Ramos (cell line): ENCODE measurements at regions not wholly inside any gene's neighbourhood (a gene's known extent, or its start where the extent isn't known, plus 50 kb on each side); places are given as distances from the start of the nearest gene placed in this dataset.
"Not testable (repeated sequence)": the region's sequence is repeated elsewhere in the genome, so short reads cannot be mapped to it uniquely, and the experiment has no call there.

Experiments
- in situ Hi-C: fragments of 300-500 bp; cut with MboI; formaldehyde crosslinking; loops from one replicate; pipeline ENCODE4 v1.14.3; 2022; ENCODE audit warnings: low sequenced_read_pairs; ENCODE audit not compliant: unreplicated experiment

DNA sequence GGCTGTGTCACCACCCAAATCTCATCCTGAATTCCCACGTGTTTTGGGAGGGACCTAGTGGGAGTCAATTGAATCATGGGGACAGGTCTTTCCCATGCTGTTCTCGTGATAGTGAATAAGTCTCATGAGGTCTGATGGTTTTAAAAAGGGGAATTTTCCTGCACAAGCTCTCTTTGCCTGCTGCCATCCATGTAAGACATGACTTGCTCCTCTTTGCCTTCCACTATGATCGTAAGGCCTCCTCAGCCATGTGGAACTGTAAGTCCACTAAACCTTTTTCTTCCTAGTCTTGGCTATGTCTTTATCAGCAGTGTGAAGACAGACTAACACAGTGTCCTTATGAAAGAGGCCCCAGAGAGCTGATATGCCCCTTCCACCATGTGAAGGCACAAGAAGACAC lies 230.9 kb upstream of the ACTBL2 start:
- in situ Hi-C loops, result not testable (repeated sequence)

GRCh38 chr5:57711946-57712345 lies 229.3 kb upstream of the ACTBL2 start:
- in situ Hi-C loops, result no loop called here

GRCh38 chr5:57711471-57711870 lies 228.9 kb upstream of the ACTBL2 start:
- in situ Hi-C loops, result no loop called here

DNA sequence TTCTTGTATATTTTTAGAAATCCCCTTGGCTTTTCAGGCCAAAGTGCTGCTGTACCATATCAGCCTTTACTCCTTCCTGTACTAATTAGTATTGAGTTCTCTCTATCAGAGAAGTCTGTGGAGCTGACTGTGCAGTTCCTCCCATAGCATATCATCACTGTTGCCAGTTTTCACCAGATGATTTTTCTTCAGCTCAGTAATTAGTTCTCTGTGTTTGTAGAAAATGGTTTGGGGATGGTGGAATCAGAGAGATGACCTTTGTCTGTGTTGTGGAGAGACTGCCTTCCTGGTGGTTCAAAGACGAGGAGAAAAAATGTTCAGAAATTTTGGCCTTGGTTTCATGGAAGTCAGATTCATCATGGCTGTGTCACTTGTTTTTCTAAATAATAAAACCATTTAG lies 227.5 kb upstream of the ACTBL2 start:
- in situ Hi-C loops, result no loop called here

- in situ Hi-C loops, result no loop called here
Measured at GRCh38 chr5:57705769-57706168, 223.2 kb upstream of the ACTBL2 start.

DNA sequence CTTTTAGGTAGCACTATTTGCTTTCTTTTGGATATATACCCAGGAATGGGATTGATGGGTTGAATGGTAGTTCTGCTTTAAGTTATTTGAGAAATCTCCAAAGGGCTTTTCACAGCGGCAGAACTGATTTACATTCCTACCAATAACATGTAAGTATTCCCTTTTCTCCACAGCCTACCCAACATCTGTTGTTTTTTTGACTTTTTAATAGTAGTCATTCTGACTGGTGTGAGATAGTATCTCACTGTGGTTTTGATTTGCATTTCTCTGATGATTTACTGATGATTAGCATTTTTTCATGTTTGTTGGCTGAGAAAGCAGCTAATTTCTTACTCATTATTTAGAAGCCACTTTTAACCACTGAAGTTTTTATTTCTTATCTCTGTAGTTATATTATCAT lies 221.1 kb upstream of the ACTBL2 start:
- in situ Hi-C loops, result no loop called here

- in situ Hi-C loops, result no loop called here
Measured at GRCh38 chr5:57700484-57700883, 217.9 kb upstream of the ACTBL2 start.

GRCh38 chr5:57700072-57700471 lies 217.5 kb upstream of the ACTBL2 start:
- in situ Hi-C loops, result no loop called here

GRCh38 chr5:57698802-57699201 lies 216.2 kb upstream of the ACTBL2 start:
- in situ Hi-C loops, result no loop called here

DNA sequence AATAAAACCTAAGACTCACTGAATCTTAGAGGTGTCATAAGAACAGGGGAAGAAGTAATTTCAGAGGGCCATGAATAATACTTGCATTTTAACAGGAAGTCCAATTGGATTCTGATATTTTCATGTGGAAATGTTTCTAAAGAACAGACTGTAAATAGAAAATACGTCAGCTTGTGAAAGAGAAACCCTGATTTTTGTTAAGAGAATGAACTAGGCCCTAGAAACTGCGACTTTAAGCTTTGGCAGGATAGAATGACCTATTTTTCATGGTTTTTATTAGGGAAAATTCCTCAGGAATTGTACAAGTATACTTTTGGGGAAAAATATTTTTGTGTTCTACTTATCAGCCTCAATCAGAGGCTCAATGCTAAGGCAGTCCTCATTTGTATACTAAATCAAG lies 215.5 kb upstream of the ACTBL2 start:
- in situ Hi-C loops, result no loop called here

DNA sequence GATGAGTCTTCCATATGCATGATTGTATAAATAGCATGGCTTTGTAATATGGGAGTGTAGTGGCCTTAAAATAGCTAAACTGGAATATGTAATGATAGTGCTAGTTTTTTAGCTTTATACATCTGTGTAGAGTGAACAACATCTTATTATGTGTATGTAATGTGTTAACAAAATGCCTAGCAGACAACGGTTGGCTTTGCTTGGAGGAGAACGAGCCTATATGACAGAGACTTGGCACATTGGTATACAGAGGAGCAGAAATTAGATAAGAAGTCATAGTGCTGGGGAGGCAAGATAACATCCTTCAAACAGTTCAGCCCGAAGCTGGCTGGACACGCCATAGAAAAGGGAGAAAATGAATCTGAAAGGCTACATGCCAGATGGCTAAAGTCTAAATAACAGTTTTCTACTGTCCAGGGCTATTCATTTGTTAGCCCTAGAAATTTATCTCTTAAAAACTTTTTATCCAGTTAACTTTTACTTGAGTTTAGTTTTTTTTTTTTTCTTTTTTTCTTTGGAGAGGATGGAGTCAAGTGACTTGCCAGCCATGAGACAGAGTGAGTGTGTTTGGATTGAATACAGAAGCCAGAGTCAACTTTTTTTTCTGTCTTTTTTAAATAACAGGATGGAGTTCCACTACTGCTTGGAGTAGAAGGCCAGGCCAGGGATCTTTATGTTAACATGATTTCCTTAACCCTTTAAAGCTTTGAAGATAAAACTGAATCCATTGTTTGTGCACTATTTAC lies 214.4 kb upstream of the ACTBL2 start:
- in situ Hi-C loops, result no loop called here

DNA sequence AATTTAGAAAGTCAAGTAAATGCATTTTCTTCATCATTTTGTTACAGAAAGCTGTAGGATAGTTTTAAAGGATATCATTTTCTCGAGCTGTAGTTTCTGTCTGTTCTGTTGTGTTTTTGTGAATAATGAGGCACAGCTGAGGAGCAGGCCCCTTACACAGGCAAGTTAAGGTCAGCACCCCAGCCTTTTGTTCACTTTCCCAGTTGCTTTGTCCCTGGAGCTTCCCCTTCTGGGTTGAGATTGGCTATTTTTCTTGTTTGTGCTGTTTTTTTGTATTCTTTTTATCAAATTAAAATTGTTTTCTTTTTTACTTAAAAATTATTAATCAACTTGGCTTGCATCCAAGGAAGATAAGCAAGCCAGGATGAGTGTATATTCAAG lies 213.8 kb upstream of the ACTBL2 start:
- in situ Hi-C loops, result no loop called here

DNA sequence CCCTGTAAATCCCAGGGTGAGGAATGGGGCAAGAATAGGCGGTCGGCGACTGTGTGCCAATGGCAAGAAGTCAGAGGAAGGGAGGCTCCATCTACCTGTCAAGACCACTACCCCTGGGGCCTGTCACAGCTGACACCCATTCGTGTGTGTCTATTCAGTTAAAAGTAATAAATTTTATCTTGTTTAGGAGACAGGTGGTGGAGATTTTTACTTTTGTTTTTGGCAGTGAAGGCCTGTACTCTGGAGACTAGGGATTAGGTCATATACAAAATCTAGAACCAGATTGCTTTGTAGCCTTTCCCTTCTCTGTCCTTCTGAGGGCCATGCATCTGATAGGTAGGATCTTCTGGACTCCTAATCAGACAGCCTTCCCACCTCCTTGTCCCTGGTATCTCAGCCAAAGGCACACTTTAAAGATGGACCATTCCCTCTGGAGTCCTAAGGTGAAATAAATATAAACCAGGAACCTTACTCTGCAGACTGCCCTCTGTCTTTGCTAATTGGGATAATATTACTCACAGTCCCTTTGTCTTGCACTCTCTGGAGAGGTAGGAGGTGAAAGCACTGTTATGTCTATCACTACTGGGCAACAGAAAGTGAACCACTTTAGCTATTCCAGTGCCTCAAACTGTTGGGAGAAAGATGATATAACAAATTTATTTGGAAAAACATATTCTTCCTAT lies 213.2 kb upstream of the ACTBL2 start:
- in situ Hi-C loops, result no loop called here

GRCh38 chr5:57695179-57695578 lies 212.6 kb upstream of the ACTBL2 start:
- in situ Hi-C loops, result no loop called here

- in situ Hi-C loops, result no loop called here
Measured at GRCh38 chr5:57693488-57694305, 211.1 kb upstream of the ACTBL2 start.

- in situ Hi-C loops, result no loop called here
Measured at GRCh38 chr5:57692582-57693487, 210.2 kb upstream of the ACTBL2 start.

DNA sequence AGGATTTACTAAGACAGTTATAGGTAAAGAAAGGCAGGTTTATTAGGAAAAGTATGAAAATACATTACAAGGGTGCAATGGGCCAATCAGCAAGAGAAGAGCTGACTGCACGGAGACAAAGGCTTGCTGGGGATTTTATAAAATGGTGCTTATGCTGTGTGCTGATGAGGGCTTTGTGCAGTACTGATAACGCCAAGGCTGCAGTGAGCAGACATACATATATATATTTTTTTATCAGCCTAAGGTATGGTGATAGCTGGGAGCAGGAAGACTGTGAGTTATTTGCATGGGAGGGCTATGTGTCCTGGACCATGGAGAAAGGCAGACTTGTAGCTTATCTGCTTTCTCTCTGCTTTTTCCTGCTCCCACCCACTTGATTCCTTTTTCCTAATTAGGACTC lies 208.1 kb upstream of the ACTBL2 start:
- in situ Hi-C loops, result no loop called here

DNA sequence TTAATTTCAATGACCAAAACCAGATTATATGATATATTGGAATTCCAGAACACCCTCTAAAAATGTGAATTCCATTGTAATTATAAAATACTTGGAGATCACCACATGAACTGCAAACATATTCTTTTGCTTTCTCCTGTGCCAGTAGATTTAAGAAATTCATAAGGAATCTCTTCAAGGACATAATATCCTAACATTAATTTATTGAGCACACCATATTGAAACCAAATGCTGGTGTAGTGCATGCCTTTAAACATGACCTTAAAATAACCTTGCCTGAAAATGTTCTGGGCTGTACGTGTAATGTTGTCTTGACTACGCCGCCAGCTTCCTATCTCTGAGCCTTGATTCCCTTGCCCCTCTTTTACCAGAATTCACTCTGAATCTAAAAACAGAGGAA lies 205.0 kb upstream of the ACTBL2 start:
- in situ Hi-C loops, result no loop called here

DNA sequence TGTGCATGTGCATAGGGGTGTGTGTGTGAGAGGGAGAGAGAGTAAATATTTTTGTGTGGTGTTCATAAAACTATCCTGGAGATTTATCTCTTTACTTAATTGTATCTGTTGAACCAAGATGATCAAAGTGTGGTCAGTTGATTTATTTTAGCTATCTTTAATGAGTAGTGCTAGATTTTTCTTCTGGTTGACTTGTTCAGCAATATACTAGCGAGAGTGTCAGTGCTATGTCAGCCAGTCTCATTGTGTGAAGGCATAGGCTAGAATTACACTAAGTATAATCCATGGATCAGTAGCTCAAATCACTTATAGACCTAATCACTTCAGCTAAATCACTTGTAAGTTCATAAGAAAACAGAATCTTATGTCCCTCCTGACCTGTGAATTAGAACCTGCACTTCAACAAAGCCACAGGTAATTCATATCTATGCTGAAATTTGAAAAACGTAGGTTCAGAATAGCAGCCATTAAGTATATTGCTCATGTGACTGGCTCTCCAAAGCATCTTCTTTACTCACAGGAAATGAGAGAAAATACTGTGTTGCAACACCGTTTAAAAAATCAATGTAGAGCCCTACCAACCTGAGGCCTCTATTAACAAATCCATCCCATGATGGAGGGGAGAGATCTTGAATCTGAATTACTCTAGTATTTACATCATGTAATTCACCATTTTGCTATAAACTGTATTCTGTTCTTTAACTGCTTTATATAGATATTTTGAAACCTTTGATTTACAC lies 203.1 kb upstream of the ACTBL2 start:
- in situ Hi-C loops, result no loop called here

DNA sequence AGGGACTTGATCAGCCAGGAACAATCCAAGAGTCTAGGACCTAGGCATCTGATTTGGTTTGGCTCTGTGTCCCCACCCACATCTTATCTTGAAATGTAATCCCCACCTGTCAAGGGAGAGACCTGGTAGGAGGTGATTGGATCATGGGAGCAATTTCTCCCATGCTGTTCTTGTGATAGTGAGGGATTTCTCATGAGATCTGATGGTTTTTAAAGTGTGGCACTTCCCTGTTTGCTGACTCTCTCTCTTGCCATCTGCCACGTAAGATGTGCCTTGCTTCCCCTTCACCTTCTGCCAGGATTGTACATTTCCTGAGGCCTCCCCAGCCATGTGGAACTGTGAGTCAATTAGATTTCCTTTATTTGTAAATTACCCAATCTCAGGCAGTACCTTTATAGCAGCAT lies 201.7 kb upstream of the ACTBL2 start:
- in situ Hi-C loops, result no loop called here
